HG03565 (cell line): ENCODE measurements at regions not wholly inside any gene's neighbourhood (a gene's known extent, or its start where the extent isn't known, plus 50 kb on each side); places are given as distances from the start of the nearest gene placed in this dataset.
"Not testable (repeated sequence)": the region's sequence is repeated elsewhere in the genome, so short reads cannot be mapped to it uniquely, and the experiment has no call there.

ENCODE experiments used
- ATAC-seq: cut with Tn5 transposase; IDR thresholded peaks from one replicate; pipeline ENCODE4 v1.9.1; 2021; ENCODE audit warnings: mild to moderate bottlenecking, moderate library complexity; ENCODE audit not compliant: unreplicated experiment

- not testable (repeated sequence) for ATAC-seq
Measured at GRCh38 chr4:33979781-33980180, 2264.5 kb downstream of the ARAP2 start.

- no peak for ATAC-seq
Measured at GRCh38 chr4:33980361-33980760, 2264.0 kb downstream of the ARAP2 start.

GRCh38 chr4:33989820-33990443, 2254.4 kb downstream of the ARAP2 start:
- no peak for ATAC-seq

- ATAC-seq: no peak
Measured at GRCh38 chr4:33996075-33996718, 2248.1 kb downstream of the ARAP2 start.

- ATAC-seq: no peak
Measured at GRCh38 chr4:33998291-33998690, 2246.0 kb downstream of the ARAP2 start.

GRCh38 chr4:34000356-34000755, 2244.0 kb downstream of the ARAP2 start:
- ATAC-seq: no peak

GRCh38 chr4:34006540-34006939, 2237.8 kb downstream of the ARAP2 start:
- not testable (repeated sequence) for ATAC-seq

- ATAC-seq: no peak
Measured at GRCh38 chr4:34009951-34010350, 2234.4 kb downstream of the ARAP2 start.

GRCh38 chr4:34010751-34011519, 2233.4 kb downstream of the ARAP2 start:
- no peak for ATAC-seq

- ATAC-seq: no peak
Measured at GRCh38 chr4:34035225-34035624, 2209.1 kb downstream of the ARAP2 start.

GRCh38 chr4:34037280-34037679, 2207.0 kb downstream of the ARAP2 start:
- no peak for ATAC-seq

- ATAC-seq: no peak
Measured at GRCh38 chr4:34039766-34040165, 2204.5 kb downstream of the ARAP2 start.

GRCh38 chr4:34043131-34043530, 2201.2 kb downstream of the ARAP2 start:
- no peak for ATAC-seq

GRCh38 chr4:34046580-34046979, 2197.7 kb downstream of the ARAP2 start:
- ATAC-seq: no peak

- ATAC-seq: no peak
Measured at GRCh38 chr4:34047363-34047762, 2197.0 kb downstream of the ARAP2 start.

- no peak for ATAC-seq
Measured at GRCh38 chr4:34066126-34066525, 2178.2 kb downstream of the ARAP2 start.

GRCh38 chr4:34091451-34091850, 2152.9 kb downstream of the ARAP2 start:
- ATAC-seq: no peak

- no peak for ATAC-seq
Measured at GRCh38 chr4:34094114-34094513, 2150.2 kb downstream of the ARAP2 start.

- ATAC-seq: no peak
Measured at GRCh38 chr4:34105311-34105710, 2139.0 kb downstream of the ARAP2 start.

- ATAC-seq: no peak
Measured at GRCh38 chr4:34108391-34108790, 2135.9 kb downstream of the ARAP2 start.

- no peak for ATAC-seq
Measured at GRCh38 chr4:34112573-34112972, 2131.7 kb downstream of the ARAP2 start.

- ATAC-seq: no peak
Measured at GRCh38 chr4:34138385-34138784, 2105.9 kb downstream of the ARAP2 start.
